Prostate gland (tissue), 2 donors: ENCODE measurements at regions not wholly inside any gene's neighbourhood (a gene's known extent, or its start where the extent isn't known, plus 50 kb on each side); places are given as distances from the start of the nearest gene placed in this dataset.

Experiments used
- POLR2AphosphoS5 ChIP-seq: sonication (generic); formaldehyde crosslinking; IDR thresholded peaks from one replicate; pipeline ENCODE4 v1.6.1; 2017; ENCODE audit warnings: antibody characterized with exemption
- TF ChIP-seq, protein P1 (sequence below), 4 experiments: fragments of 200-600 bp in 2 of 4; fragments of 450-650 bp in 2 of 4; sonication (generic) in 2 of 4; IDR thresholded peaks; 1 replicate in 3 of 4; 2 replicates in 1 of 4; pipeline ENCODE4 v1.5.1; 2016 to 2019; ENCODE audit warnings: antibody characterized with exemption in 4 of 4, mild to moderate bottlenecking in 2 of 4, moderate library complexity in 2 of 4

DNA sequence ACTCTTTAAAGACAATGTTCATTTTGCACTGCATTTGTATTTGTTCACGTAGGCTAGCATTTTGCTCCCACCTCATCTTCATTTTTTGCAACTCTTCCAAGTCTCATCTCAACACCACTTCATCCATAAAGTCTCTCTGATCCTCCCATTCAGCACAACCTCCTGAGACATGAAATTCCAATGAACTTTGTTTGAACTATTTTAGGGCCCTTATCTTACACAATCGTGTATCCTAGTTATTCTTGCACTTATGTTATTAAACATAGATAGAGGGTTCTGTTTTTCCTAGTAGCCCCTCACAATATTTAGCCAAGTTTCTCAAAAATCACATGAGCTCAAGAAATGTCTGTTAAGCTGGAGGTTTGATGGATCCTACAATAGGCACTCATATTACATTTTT lies 500.5 kb upstream of the ADAMTS5 start:
- no peak for TF ChIP-seq POLR2AphosphoS5
- TF ChIP-seq, protein P1, sequence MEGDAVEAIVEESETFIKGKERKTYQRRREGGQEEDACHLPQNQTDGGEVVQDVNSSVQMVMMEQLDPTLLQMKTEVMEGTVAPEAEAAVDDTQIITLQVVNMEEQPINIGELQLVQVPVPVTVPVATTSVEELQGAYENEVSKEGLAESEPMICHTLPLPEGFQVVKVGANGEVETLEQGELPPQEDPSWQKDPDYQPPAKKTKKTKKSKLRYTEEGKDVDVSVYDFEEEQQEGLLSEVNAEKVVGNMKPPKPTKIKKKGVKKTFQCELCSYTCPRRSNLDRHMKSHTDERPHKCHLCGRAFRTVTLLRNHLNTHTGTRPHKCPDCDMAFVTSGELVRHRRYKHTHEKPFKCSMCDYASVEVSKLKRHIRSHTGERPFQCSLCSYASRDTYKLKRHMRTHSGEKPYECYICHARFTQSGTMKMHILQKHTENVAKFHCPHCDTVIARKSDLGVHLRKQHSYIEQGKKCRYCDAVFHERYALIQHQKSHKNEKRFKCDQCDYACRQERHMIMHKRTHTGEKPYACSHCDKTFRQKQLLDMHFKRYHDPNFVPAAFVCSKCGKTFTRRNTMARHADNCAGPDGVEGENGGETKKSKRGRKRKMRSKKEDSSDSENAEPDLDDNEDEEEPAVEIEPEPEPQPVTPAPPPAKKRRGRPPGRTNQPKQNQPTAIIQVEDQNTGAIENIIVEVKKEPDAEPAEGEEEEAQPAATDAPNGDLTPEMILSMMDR (IDR thresholded peaks at IDR 0.05) = no peak
